HCT116 (cell line): ENCODE measurements at regions not wholly inside any gene's neighbourhood (a gene's known extent, or its start where the extent isn't known, plus 50 kb on each side); places are given as distances from the start of the nearest gene placed in this dataset.

ENCODE experiments used
- ATAC-seq: fragments of 200-7000 bp; cut with Tn5 transposase; 2 replicates; pipeline ENCODE4 v1.9.1; 2020; ENCODE audit warnings: mild to moderate bottlenecking, moderate library complexity
- BruUV-seq: library from RNA; stranded (reverse); fragments of 400-500 nt; replicated peaks from 2 replicates; lab custom pipeline; 2021; lab: Mats Ljungman, UMichigan
- CTCF ChIA-PET: fragments of 300-600 bp; sonication (Branson Sonifier 250); formaldehyde crosslinking; loops from one replicate; lab custom pipeline; 2021; ENCODE audit warnings: antibody characterized with exemption; lab: Charles Lee
- POLR2A ChIA-PET: fragments of 300-600, 350-600 bp; sonication (Branson Sonifier 250); formaldehyde crosslinking; loops from one replicate; lab custom pipeline; 2021; ENCODE audit warnings: antibody characterized with exemption; lab: Charles Lee
- RAD21 ChIA-PET, 2 experiments: fragments of 300-600 bp; sonication (Branson Sonifier 250); formaldehyde crosslinking; loops; one replicate each; lab custom pipeline; 2023; ENCODE audit warnings: low total read pairs in 2 of 2; ENCODE audit not compliant: uncharacterized antibody in 2 of 2, unreplicated experiment in 2 of 2, low non-redundant PET in 1 of 2; lab: Charles Lee
- DNase-seq: peaks from one replicate; pipeline ENCODE4 v3.0.0-alpha.2; 2010; ENCODE audit warnings: low read depth, low spot score
- H2AFZ ChIP-seq: fragments of 200-600 bp; shearing (Covaris generic), sonication (generic); 2 replicates; pipeline ENCODE4 v1.6.1; 2017; ENCODE audit warnings: low read depth, mixed run types, mixed read lengths, antibody characterized with exemption, low read length; ENCODE audit not compliant: poor library complexity, severe bottlenecking
- H3K27ac ChIP-seq: 2 replicates; pipeline ENCODE4 v1.5.1; 2012; ENCODE audit warnings: low read depth, low read length
- H3K27me3 ChIP-seq: fragments of 200-600 bp; sonication (generic); 2 replicates; pipeline ENCODE4 v1.6.1; 2016; ENCODE audit warnings: mixed run types, low read length, mixed read lengths; ENCODE audit not compliant: insufficient read depth
- H3K36me3 ChIP-seq, 2 experiments: fragments of 200-500 bp in 1 of 2; fragments of 200-600 bp in 1 of 2; sonication (Bioruptor generic) in 1 of 2; sonication (generic) in 1 of 2; 2 replicates each; pipeline versions ENCODE4 v1.5.1 to v1.6.1; 2014 to 2016; ENCODE audit warnings: low read length in 2 of 2, inconsistent platforms in 1 of 2, mixed read lengths in 1 of 2, mixed run types in 1 of 2; ENCODE audit not compliant: insufficient read depth in 2 of 2, control insufficient read depth in 1 of 2
- H3K4me1 ChIP-seq, 2 experiments: fragments of 200-600 bp in 1 of 2; sonication (generic) in 1 of 2; 2 replicates each; pipeline versions ENCODE4 v1.5.1 to v1.6.1; 2012 to 2017; ENCODE audit warnings: low read length in 2 of 2, inconsistent platforms in 1 of 2, mild to moderate bottlenecking in 1 of 2, mixed read lengths in 1 of 2, mixed run types in 1 of 2, moderate library complexity in 1 of 2; ENCODE audit not compliant: insufficient read depth in 2 of 2, control insufficient read depth in 1 of 2
- H3K4me2 ChIP-seq: fragments of 200-600 bp; sonication (generic); 2 replicates; pipeline ENCODE4 v1.6.1; 2017; ENCODE audit warnings: mixed run types, low read length, mixed read lengths
- H3K4me3 ChIP-seq, 2 experiments: fragments of 200-600 bp in 1 of 2; sonication (generic) in 1 of 2; replicated peaks in 1 of 2; 2 replicates each; pipeline ENCODE4 v1.5.1; 2011 to 2016; ENCODE audit warnings: low read length in 2 of 2, control low read depth in 1 of 2, low read depth in 1 of 2, mild to moderate bottlenecking in 1 of 2, mixed read lengths in 1 of 2, mixed run types in 1 of 2
- H3K79me2 ChIP-seq: fragments of 200-600 bp; sonication (generic); 2 replicates; pipeline ENCODE4 v1.6.1; 2017; ENCODE audit warnings: mild to moderate bottlenecking, mixed run types, low read length, moderate library complexity, mixed read lengths; ENCODE audit not compliant: insufficient read depth
- H3K9ac ChIP-seq: fragments of 200-600 bp; sonication (generic); 2 replicates; pipeline ENCODE4 v1.6.1; 2016; ENCODE audit warnings: low read length, mixed read lengths
- H3K9me2 ChIP-seq: fragments of 200-600 bp; sonication (generic), shearing (Covaris generic); 2 replicates; pipeline ENCODE4 v1.6.1; 2017; ENCODE audit warnings: mixed run types, mild to moderate bottlenecking, moderate library complexity; ENCODE audit not compliant: insufficient read depth
- H3K9me3 ChIP-seq, 2 experiments: fragments of 200-500 bp in 1 of 2; fragments of 200-600 bp in 1 of 2; sonication (Bioruptor generic) in 1 of 2; sonication (generic) in 1 of 2; 2 replicates each; pipeline ENCODE4 v1.6.1; 2014 to 2017; ENCODE audit warnings: low read length in 2 of 2, mixed read lengths in 2 of 2, inconsistent platforms in 1 of 2, low read depth in 1 of 2, mild to moderate bottlenecking in 1 of 2, mixed run types in 1 of 2, moderate library complexity in 1 of 2; ENCODE audit not compliant: control insufficient read depth in 1 of 2, insufficient read depth in 1 of 2
- H4K20me1 ChIP-seq: fragments of 200-600 bp; sonication (generic), shearing (Covaris generic); 2 replicates; pipeline ENCODE4 v1.6.1; 2017; ENCODE audit warnings: mixed run types, mild to moderate bottlenecking, moderate library complexity; ENCODE audit not compliant: insufficient read depth
- CBX3 ChIP-seq: IDR thresholded peaks from 2 replicates; pipeline ENCODE4 v1.6.1; 2012; ENCODE audit warnings: low read depth
- CEBPB ChIP-seq: IDR thresholded peaks from 2 replicates; pipeline ENCODE4 v1.6.1; 2012; ENCODE audit warnings: low read depth
- EGR1 ChIP-seq: IDR thresholded peaks from 2 replicates; pipeline ENCODE4 v1.6.1; 2012; ENCODE audit warnings: low read depth
- ELF1 ChIP-seq: IDR thresholded peaks from 2 replicates; pipeline ENCODE4 v1.6.1; 2012; ENCODE audit warnings: low read depth, borderline replicate concordance
- EZH2phosphoT487 ChIP-seq: fragments of 200-600 bp; IDR thresholded peaks from 2 replicates; pipeline ENCODE4 v1.6.1; 2018; ENCODE audit warnings: antibody characterized with exemption, borderline replicate concordance
- FOSL1 ChIP-seq: IDR thresholded peaks from 2 replicates; pipeline ENCODE4 v1.6.1; 2012; ENCODE audit warnings: low read depth
- JUND ChIP-seq: IDR thresholded peaks from 2 replicates; pipeline ENCODE4 v1.6.1; 2012
- POLR2A ChIP-seq: IDR thresholded peaks from 2 replicates; pipeline ENCODE4 v1.7.0; 2011; ENCODE audit warnings: borderline replicate concordance; ENCODE audit not compliant: insufficient read depth, insufficient read length; ENCODE audit errors: extremely low read depth
- POLR2AphosphoS5 ChIP-seq: IDR thresholded peaks from 2 replicates; pipeline ENCODE4 v1.6.1; 2011; ENCODE audit warnings: mild to moderate bottlenecking, low read depth, low read length, moderate library complexity
- RAD21 ChIP-seq: IDR thresholded peaks from 2 replicates; pipeline ENCODE4 v1.6.1; 2012; ENCODE audit warnings: low read depth, mild to moderate bottlenecking
- SIN3A ChIP-seq: IDR thresholded peaks from 2 replicates; pipeline ENCODE4 v1.6.1; 2012; ENCODE audit warnings: low read depth
- SP1 ChIP-seq: IDR thresholded peaks from 2 replicates; pipeline ENCODE4 v1.6.1; 2012; ENCODE audit warnings: low read depth
- SRF ChIP-seq: IDR thresholded peaks from 2 replicates; pipeline ENCODE4 v1.6.1; 2012; ENCODE audit warnings: low read depth
- YY1 ChIP-seq: IDR thresholded peaks from 2 replicates; pipeline ENCODE4 v1.6.1; 2011; ENCODE audit warnings: low read length, low read depth, moderate library complexity, mild to moderate bottlenecking; ENCODE audit not compliant: insufficient replicate concordance; ENCODE audit errors: extremely low read depth
- ZNF274 ChIP-seq: fragments of 200-500 bp; sonication (Bioruptor generic); IDR thresholded peaks from 2 replicates; pipeline ENCODE4 v1.6.1; 2014; ENCODE audit warnings: mild to moderate bottlenecking, low read depth, low read length, inconsistent platforms
- intact Hi-C: fragments of 100-400 bp; cut with micrococcal nuclease; formaldehyde crosslinking; loops from 2 replicates; pipeline ENCODE4 v1.10.0; 2022
- TF ChIP-seq, protein P1 (sequence below): IDR thresholded peaks from 2 replicates; pipeline ENCODE4 v1.6.1; 2012
- TF ChIP-seq, protein P2 (sequence below): IDR thresholded peaks from 2 replicates; pipeline ENCODE4 v1.6.1; 2011; ENCODE audit warnings: mild to moderate bottlenecking, low read length, moderate library complexity; ENCODE audit not compliant: insufficient replicate concordance; ENCODE audit errors: extremely low read depth

GRCh38 chr6:141335477-141336273 is 797.0 kb upstream of the GJE1 start (continued):
- TF ChIP-seq ELF1, result no peak
- no peak for TF ChIP-seq CBX3
- no peak for TF ChIP-seq SRF
- TF ChIP-seq, protein P1, sequence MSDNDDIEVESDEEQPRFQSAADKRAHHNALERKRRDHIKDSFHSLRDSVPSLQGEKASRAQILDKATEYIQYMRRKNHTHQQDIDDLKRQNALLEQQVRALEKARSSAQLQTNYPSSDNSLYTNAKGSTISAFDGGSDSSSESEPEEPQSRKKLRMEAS, result no peak
- TF ChIP-seq POLR2AphosphoS5, result no peak

- CTCF ChIA-PET, result no interaction called here
- no peaks in the 10 kb centered on the region; the same call in 1 of the 2 replicates for H3K9me2 ChIP-seq
- intact Hi-C loops, result no loop called here
- H3K9me3 ChIP-seq, result no peaks in the 10 kb centered on the region
- POLR2A ChIA-PET, result no interaction called here
- RAD21 ChIA-PET, result no interaction called here
- no peak for TF ChIP-seq CBX3
- TF ChIP-seq SIN3A, result no peak
- no TSS peak for BruUV-seq
- no peaks in the 10 kb centered on the region for H3K36me3 ChIP-seq
- ATAC-seq (peak; percentile 69), DNase-seq (no peak)
- H3K4me3 ChIP-seq, result peak overlapping the region in 1 of 2 experiments; percentile 47; a peak in 3 of 4 replicates
- H3K79me2 ChIP-seq, result no peaks in the 10 kb centered on the region
- H3K27ac ChIP-seq, result peak overlapping the region; percentile 3; the same call in 1 of the 2 replicates
- peak overlapping the region; percentile 73 for H3K4me2 ChIP-seq
- H3K27me3 ChIP-seq, result no peaks in the 10 kb centered on the region
- no peaks in the 10 kb centered on the region for H4K20me1 ChIP-seq
- peak overlapping the region; percentile 93 for H2AFZ ChIP-seq
- peak overlapping the region; percentile 42 for H3K9ac ChIP-seq
- H3K4me1 ChIP-seq, result peaks cover 0 to 15% of the 10 kb centered on the region in 2 experiments; a peak in 2 of 4 replicates
Measured at GRCh38 chr6:141326925-141327324, 805.8 kb upstream of the GJE1 start.

GRCh38 chr6:141326426-141326825 is 806.3 kb upstream of the GJE1 start:
- DNase-seq (peak; percentile 98), ATAC-seq (peak; percentile 97)
- Histone ChIP-seq H3K4me1 (peaks cover 0 to 15% of the 10 kb centered on the region in 2 experiments; a peak in 2 of 4 replicates), H3K36me3 (no peaks in the 10 kb centered on the region), H4K20me1 (no peaks in the 10 kb centered on the region), H3K27me3 (no peaks in the 10 kb centered on the region), H3K27ac (peak overlapping the region; percentile 3; the same call in 1 of the 2 replicates), H3K9me3 (no peaks in the 10 kb centered on the region), H3K9me2 (no peaks in the 10 kb centered on the region; the same call in 1 of the 2 replicates), H3K4me3 (peak overlapping the region in 1 of 2 experiments; percentile 47; a peak in 3 of 4 replicates), H2AFZ (peak overlapping the region; percentile 93), H3K9ac (peak overlapping the region; percentile 42), H3K79me2 (no peaks in the 10 kb centered on the region), H3K4me2 (peak overlapping the region; percentile 73)
- ChIA-PET RAD21 (no interaction called here), CTCF (no interaction called here), POLR2A (no interaction called here)
- intact Hi-C loops, result no loop called here
- no TSS peak for BruUV-seq
- TF ChIP-seq JUND, result peak; percentile 98
- peak; percentile 77 for TF ChIP-seq SRF
- 0 out of 2 replicates have a peak, but pooled peaks have one; percentile 3 for TF ChIP-seq RAD21
- TF ChIP-seq YY1, result peak; percentile 64
- no peak for TF ChIP-seq ZNF274
- no peak for TF ChIP-seq EZH2phosphoT487
- TF ChIP-seq, protein P2, sequence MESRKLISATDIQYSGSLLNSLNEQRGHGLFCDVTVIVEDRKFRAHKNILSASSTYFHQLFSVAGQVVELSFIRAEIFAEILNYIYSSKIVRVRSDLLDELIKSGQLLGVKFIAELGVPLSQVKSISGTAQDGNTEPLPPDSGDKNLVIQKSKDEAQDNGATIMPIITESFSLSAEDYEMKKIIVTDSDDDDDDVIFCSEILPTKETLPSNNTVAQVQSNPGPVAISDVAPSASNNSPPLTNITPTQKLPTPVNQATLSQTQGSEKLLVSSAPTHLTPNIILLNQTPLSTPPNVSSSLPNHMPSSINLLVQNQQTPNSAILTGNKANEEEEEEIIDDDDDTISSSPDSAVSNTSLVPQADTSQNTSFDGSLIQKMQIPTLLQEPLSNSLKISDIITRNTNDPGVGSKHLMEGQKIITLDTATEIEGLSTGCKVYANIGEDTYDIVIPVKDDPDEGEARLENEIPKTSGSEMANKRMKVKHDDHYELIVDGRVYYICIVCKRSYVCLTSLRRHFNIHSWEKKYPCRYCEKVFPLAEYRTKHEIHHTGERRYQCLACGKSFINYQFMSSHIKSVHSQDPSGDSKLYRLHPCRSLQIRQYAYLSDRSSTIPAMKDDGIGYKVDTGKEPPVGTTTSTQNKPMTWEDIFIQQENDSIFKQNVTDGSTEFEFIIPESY, result peak; percentile 64
- no peak for TF ChIP-seq POLR2A
- peak; percentile 98 for TF ChIP-seq FOSL1
- TF ChIP-seq SIN3A, result peak; percentile 85
- TF ChIP-seq CEBPB, result peak; percentile 42; the same call in 1 of the 2 replicates
- TF ChIP-seq SP1, result peak; percentile 89
- TF ChIP-seq CBX3, result peak; percentile 92
- TF ChIP-seq EGR1, result peak; percentile 88
